Mucosa of rectum (tissue), 2 donors: ENCODE measurements at regions not wholly inside any gene's neighbourhood (a gene's known extent, or its start where the extent isn't known, plus 50 kb on each side); places are given as distances from the start of the nearest gene placed in this dataset.
A peak's percentile ranks its signal among the peaks of the same experiment; 100 is the strongest.

Source experiments
- H3K27ac ChIP-seq, 2 donors: one replicate each; pipeline ENCODE4 v1.7.0; 2013; ENCODE audit warnings: inconsistent platforms in 2 of 2, low read depth in 2 of 2, low read length in 2 of 2
- H3K27me3 ChIP-seq, 2 donors: one replicate each; pipeline ENCODE4 v1.7.0; 2013; ENCODE audit warnings: low read length in 2 of 2; ENCODE audit not compliant: control insufficient read depth in 2 of 2, insufficient read depth in 2 of 2
- H3K36me3 ChIP-seq, 2 donors: one replicate each; pipeline ENCODE4 v1.7.0; 2013; ENCODE audit warnings: low read length in 2 of 2; ENCODE audit not compliant: control insufficient read depth in 2 of 2, insufficient read depth in 2 of 2
- H3K4me1 ChIP-seq, 2 donors: one replicate each; pipeline ENCODE4 v1.7.0; 2013; ENCODE audit warnings: low read length in 2 of 2, mild to moderate bottlenecking in 1 of 2; ENCODE audit not compliant: control insufficient read depth in 2 of 2, insufficient read depth in 2 of 2
- H3K4me3 ChIP-seq, 2 donors: one replicate each; pipeline ENCODE4 v1.7.0; 2013; ENCODE audit warnings: low read length in 2 of 2
- H3K9ac ChIP-seq, 2 donors: one replicate each; pipeline ENCODE4 v1.7.0; 2013; ENCODE audit warnings: low read length in 2 of 2, low read depth in 1 of 2, mild to moderate bottlenecking in 1 of 2
- H3K9me3 ChIP-seq, 2 donors: one replicate each; pipeline ENCODE4 v1.7.0; 2013; ENCODE audit warnings: low read length in 2 of 2; ENCODE audit not compliant: control insufficient read depth in 2 of 2
- donor health status: healthy.
- donor health status: Normal muscosa, but diverticular disease.

- H3K27me3 ChIP-seq: peaks cover 2 to 7% of the 10 kb centered on the region in 2 donors
- H3K36me3 ChIP-seq: no peaks in the 10 kb centered on the region
- no peak overlapping the region for H3K9ac ChIP-seq
- no peak overlapping the region for H3K27ac ChIP-seq
- H3K9me3 ChIP-seq: peaks cover 0 to 4% of the 10 kb centered on the region in 2 donors
- H3K4me1 ChIP-seq: peaks cover 0 to 4% of the 10 kb centered on the region in 2 donors
- H3K4me3 ChIP-seq: no peak overlapping the region
These were observed 50.7 kb upstream of the ACOT11 start for GRCh38 chr1:54497338-54497737.

- Histone ChIP-seq H3K27me3 (peaks cover 2 to 7% of the 10 kb centered on the region in 2 donors), H3K9me3 (peaks cover 0 to 4% of the 10 kb centered on the region in 2 donors), H3K36me3 (no peaks in the 10 kb centered on the region), H3K9ac (no peak overlapping the region), H3K27ac (no peak overlapping the region), H3K4me3 (no peak overlapping the region), H3K4me1 (peaks cover 0 to 4% of the 10 kb centered on the region in 2 donors)
These were observed 52.1 kb upstream of the ACOT11 start for GRCh38 chr1:54495954-54496353.

GRCh38 chr1:54493608-54494007 lies 54.4 kb upstream of the ACOT11 start:
- peaks cover 9 to 11% of the 10 kb centered on the region in 2 donors for H3K4me1 ChIP-seq
- no peaks in the 10 kb centered on the region for H3K36me3 ChIP-seq

GRCh38 chr1:54490361-54491248 lies 57.4 kb upstream of the ACOT11 start:
- Histone ChIP-seq H3K9me3 (no peaks in the 10 kb centered on the region), H3K27me3 (no peaks in the 10 kb centered on the region), H3K27ac (no peak overlapping the region), H3K9ac (no peak overlapping the region), H3K4me3 (no peak overlapping the region), H3K4me1 (peaks cover 26 to 27% of the 10 kb centered on the region in 2 donors), H3K36me3 (no peaks in the 10 kb centered on the region)

More at GRCh38 chr1:54493608-54494007, 54.4 kb upstream of the ACOT11 start:
- Histone ChIP-seq H3K4me3 (no peak overlapping the region), H3K27me3 (peaks cover 0 to 1% of the 10 kb centered on the region in 2 donors), H3K9me3 (peaks cover 0 to 4% of the 10 kb centered on the region in 2 donors), H3K27ac (no peak overlapping the region), H3K9ac (no peak overlapping the region)

GRCh38 chr1:54489627-54490250 lies 58.3 kb upstream of the ACOT11 start:
- Histone ChIP-seq H3K36me3 (no peaks in the 10 kb centered on the region), H3K27ac (no peak overlapping the region), H3K4me3 (peak overlapping the region in 1 of 2 donors; percentile 74), H3K27me3 (no peaks in the 10 kb centered on the region), H3K9me3 (no peaks in the 10 kb centered on the region), H3K9ac (peak overlapping the region in 1 of 2 donors; percentile 68), H3K4me1 (peaks cover 26 to 27% of the 10 kb centered on the region in 2 donors)

- peak overlapping the region; percentile 68 to 83 for H3K9ac ChIP-seq
- peaks cover 26 to 27% of the 10 kb centered on the region in 2 donors for H3K4me1 ChIP-seq
- H3K27ac ChIP-seq: peak overlapping the region; percentile 77 to 88
These were observed 59.0 kb upstream of the ACOT11 start for GRCh38 chr1:54488779-54489626.

GRCh38 chr1:54488065-54488750 lies 59.8 kb upstream of the ACOT11 start:
- H3K9ac ChIP-seq: peak overlapping the region; percentile 38 to 68

More at GRCh38 chr1:54488779-54489626, 59.0 kb upstream of the ACOT11 start:
- H3K36me3 ChIP-seq: no peaks in the 10 kb centered on the region
- no peaks in the 10 kb centered on the region for H3K27me3 ChIP-seq
- H3K9me3 ChIP-seq: no peaks in the 10 kb centered on the region
- H3K4me3 ChIP-seq: peak overlapping the region; percentile 74 to 79

GRCh38 chr1:54487571-54488050 lies 60.4 kb upstream of the ACOT11 start:
- no peaks in the 10 kb centered on the region for H3K9me3 ChIP-seq
- H3K27me3 ChIP-seq: no peaks in the 10 kb centered on the region
- peak overlapping the region; percentile 63 to 74 for H3K27ac ChIP-seq
- no peaks in the 10 kb centered on the region for H3K36me3 ChIP-seq
- H3K4me3 ChIP-seq: peak overlapping the region; percentile 21 to 68
- H3K4me1 ChIP-seq: peaks cover 26 to 27% of the 10 kb centered on the region in 2 donors
- peak overlapping the region; percentile 38 to 46 for H3K9ac ChIP-seq

More at GRCh38 chr1:54488065-54488750, 59.8 kb upstream of the ACOT11 start:
- Histone ChIP-seq H3K27me3 (no peaks in the 10 kb centered on the region), H3K4me3 (peak overlapping the region; percentile 74 to 79), H3K27ac (peak overlapping the region; percentile 77 to 88), H3K4me1 (peaks cover 26 to 27% of the 10 kb centered on the region in 2 donors), H3K36me3 (no peaks in the 10 kb centered on the region), H3K9me3 (no peaks in the 10 kb centered on the region)

GRCh38 chr1:54486907-54487306 lies 61.1 kb upstream of the ACOT11 start:
- Histone ChIP-seq H3K36me3 (no peaks in the 10 kb centered on the region), H3K27ac (no peak overlapping the region), H3K9me3 (no peaks in the 10 kb centered on the region), H3K4me1 (peaks cover 26 to 27% of the 10 kb centered on the region in 2 donors), H3K27me3 (no peaks in the 10 kb centered on the region), H3K9ac (peak overlapping the region in 1 of 2 donors; percentile 15), H3K4me3 (no peak overlapping the region)
